K562 (cell line): ENCODE measurements at regions not wholly inside any gene's neighbourhood (a gene's known extent, or its start where the extent isn't known, plus 50 kb on each side); places are given as distances from the start of the nearest gene placed in this dataset.

Experiments
- ARID3B ChIP-seq: fragments of 250-450 bp; sonication (Bioruptor Pico); IDR thresholded peaks from 2 replicates; pipeline ENCODE4 v1.4.0; 2020; ENCODE audit warnings: borderline replicate concordance
- BRD9 ChIP-seq: fragments of 450-650 bp; IDR thresholded peaks from 2 replicates; pipeline ENCODE4 v1.6.1; 2018; ENCODE audit warnings: low read depth; ENCODE audit not compliant: partially characterized antibody
- DEAF1 ChIP-seq: fragments of 450-650 bp; formaldehyde crosslinking; IDR thresholded peaks from 2 replicates; pipeline ENCODE4 v1.4.0; 2020; ENCODE audit warnings: mild to moderate bottlenecking, moderate library complexity
- ETV6 ChIP-seq, 3 experiments: fragments of 150-350 bp in 1 of 3; sonication (generic) in 1 of 3; formaldehyde crosslinking in 1 of 3; IDR thresholded peaks; 2 replicates each; pipeline versions ENCODE4 v1.6.1 to v1.8.0; 2014 to 2022; ENCODE audit warnings: borderline replicate concordance in 2 of 3, low read depth in 2 of 3, antibody characterized with exemption in 1 of 3, low read length in 1 of 3, mild to moderate bottlenecking in 1 of 3, missing genetic modification reagents in 1 of 3
- FOSL1 ChIP-seq: fragments of 200-800 bp; sonication (Bioruptor generic); conservative IDR thresholded peaks from 2 replicates; pipeline ENCODE4 v1.6.1; 2016; ENCODE audit warnings: missing genetic modification characterization, missing compliant biosample characterization
- KDM1A ChIP-seq, 2 experiments: fragments of 450-650 bp; IDR thresholded peaks; 2 replicates each; pipeline ENCODE4 v1.6.1; 2016; ENCODE audit warnings: mild to moderate bottlenecking in 2 of 2
- KDM2B ChIP-seq: fragments of 250-450 bp; sonication (Bioruptor Pico); IDR thresholded peaks from 2 replicates; pipeline ENCODE4 v1.8.0; 2021; ENCODE audit warnings: mild to moderate bottlenecking, moderate library complexity
- MBD1 ChIP-seq: fragments of 250-450 bp; sonication (Bioruptor Pico); IDR thresholded peaks from 2 replicates; pipeline ENCODE4 v1.8.0; 2022; ENCODE audit warnings: inconsistent platforms
- MEIS2 ChIP-seq: fragments of 450-650 bp; IDR thresholded peaks from 2 replicates; pipeline ENCODE4 v1.6.1; 2014; ENCODE audit warnings: mild to moderate bottlenecking; ENCODE audit not compliant: partially characterized antibody
- RB1 ChIP-seq: fragments of 450-650 bp; IDR thresholded peaks from 2 replicates; pipeline ENCODE4 v1.6.1; 2017; ENCODE audit warnings: low read depth, mild to moderate bottlenecking
- SP1 ChIP-seq: sonication (generic); formaldehyde crosslinking; IDR thresholded peaks from 2 replicates; pipeline ENCODE4 v1.8.1; 2022; ENCODE audit warnings: mild to moderate bottlenecking, missing genetic modification reagents
- STAT5B ChIP-seq: fragments of 250-450 bp; sonication (Bioruptor Pico); IDR thresholded peaks from 2 replicates; pipeline ENCODE4 v1.8.0; 2021; ENCODE audit warnings: mild to moderate bottlenecking, inconsistent platforms
- TCF3 ChIP-seq: sonication (generic); formaldehyde crosslinking; IDR thresholded peaks from 2 replicates; pipeline ENCODE4 v1.4.0; 2020; ENCODE audit warnings: mild to moderate bottlenecking, missing genetic modification reagents
- ZNF140 ChIP-seq: fragments of 250-450 bp; sonication (Bioruptor Pico); IDR thresholded peaks from 2 replicates; pipeline ENCODE4 v1.8.0; 2021; ENCODE audit warnings: moderate library complexity, mild to moderate bottlenecking, inconsistent platforms
- ZNF444 ChIP-seq: fragments of 250-450 bp; sonication (Bioruptor Pico); IDR thresholded peaks from 2 replicates; pipeline ENCODE4 v1.4.0; 2020; ENCODE audit warnings: mild to moderate bottlenecking, moderate library complexity
- ZNF695 ChIP-seq: fragments of 450-650 bp; formaldehyde crosslinking; IDR thresholded peaks from 2 replicates; pipeline ENCODE4 v1.4.0; 2020; ENCODE audit warnings: mild to moderate bottlenecking, moderate library complexity
- TF ChIP-seq, protein P1 (sequence below): fragments of 200-800 bp; sonication (Bioruptor generic); IDR thresholded peaks from 2 replicates; pipeline ENCODE4 v1.6.1; 2017; ENCODE audit warnings: missing genetic modification characterization, missing compliant biosample characterization
- TF ChIP-seq, protein P2 (sequence below): fragments of 250-450 bp; sonication (Bioruptor Pico); IDR thresholded peaks from 2 replicates; pipeline ENCODE4 v1.4.0; 2020; ENCODE audit warnings: mild to moderate bottlenecking, moderate library complexity, borderline replicate concordance

DNA sequence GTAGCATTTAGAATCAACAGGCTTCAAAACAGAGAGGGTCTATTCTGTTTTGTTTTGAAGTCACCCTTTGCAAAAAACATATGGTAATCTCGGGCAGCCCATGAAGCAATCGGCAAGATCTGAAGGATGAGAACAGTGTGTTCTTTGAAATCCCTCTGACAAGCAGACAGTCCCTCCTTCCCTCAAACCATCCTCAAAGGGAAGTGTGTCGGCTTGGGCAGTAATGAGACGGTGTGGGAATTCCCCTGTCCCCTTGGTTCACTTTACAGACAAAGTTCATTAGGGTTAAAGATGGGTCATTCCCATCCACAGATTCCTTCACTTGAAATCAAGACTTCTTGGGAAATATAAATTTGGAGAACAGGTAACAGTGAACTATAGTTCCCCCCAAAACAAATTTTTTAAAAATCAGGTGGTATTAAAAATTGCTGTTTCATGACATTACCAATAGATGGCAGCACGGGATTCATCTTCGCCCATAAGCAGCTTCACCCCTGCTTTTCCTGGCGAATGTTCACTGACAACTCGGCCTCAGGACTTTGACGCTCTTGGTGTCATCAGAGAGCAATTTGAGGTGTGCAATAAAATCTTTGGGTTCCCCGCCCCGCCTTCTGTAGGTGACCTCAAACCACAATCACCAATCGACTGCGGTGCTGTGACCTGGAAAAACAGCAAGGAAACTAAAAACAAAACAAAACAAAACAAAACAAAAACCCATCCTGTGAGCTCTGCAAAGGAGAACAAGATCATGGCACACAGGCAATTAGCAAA, 159.3 kb upstream of the TNFAIP3 start (continued):
- TF ChIP-seq ARID3B (CRISPR knock-in tag) (no peak), MBD1 (no peak), ZNF140 (CRISPR knock-in tag) (no peak), BRD9 (peak; percentile 89), KDM2B (no peak), KDM1A (IDR thresholded peaks at IDR 0.05) (no peak), STAT5B (CRISPR knock-in tag) (no peak), ZNF695 (CRISPR knock-in tag) (no peak), ETV6 (IDR thresholded peaks at IDR 0.05; ENCODE audit: borderline replicate concordance in 1 of 2, low read depth in 2 of 2, low read length in 1 of 2) (no peak), ETV6 (CRISPR knock-in tag; IDR thresholded peaks at IDR 0.05; ENCODE audit: borderline replicate concordance) (no peak), TCF3 (CRISPR knock-in tag) (no peak), MEIS2 (peak; percentile 34), ZNF444 (CRISPR knock-in tag) (no peak), FOSL1 (tag) (0 out of 2 replicates have a peak, but pooled peaks have one; percentile 13), RB1 (peak; percentile 54; the same call in 1 of the 2 replicates), SP1 (CRISPR knock-in tag) (no peak), DEAF1 (peak; percentile 95)
- TF ChIP-seq, protein P1, sequence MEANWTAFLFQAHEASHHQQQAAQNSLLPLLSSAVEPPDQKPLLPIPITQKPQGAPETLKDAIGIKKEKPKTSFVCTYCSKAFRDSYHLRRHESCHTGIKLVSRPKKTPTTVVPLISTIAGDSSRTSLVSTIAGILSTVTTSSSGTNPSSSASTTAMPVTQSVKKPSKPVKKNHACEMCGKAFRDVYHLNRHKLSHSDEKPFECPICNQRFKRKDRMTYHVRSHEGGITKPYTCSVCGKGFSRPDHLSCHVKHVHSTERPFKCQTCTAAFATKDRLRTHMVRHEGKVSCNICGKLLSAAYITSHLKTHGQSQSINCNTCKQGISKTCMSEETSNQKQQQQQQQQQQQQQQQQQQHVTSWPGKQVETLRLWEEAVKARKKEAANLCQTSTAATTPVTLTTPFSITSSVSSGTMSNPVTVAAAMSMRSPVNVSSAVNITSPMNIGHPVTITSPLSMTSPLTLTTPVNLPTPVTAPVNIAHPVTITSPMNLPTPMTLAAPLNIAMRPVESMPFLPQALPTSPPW (CRISPR knock-in tag) = peak; percentile 47; the same call in 1 of the 2 replicates
- TF ChIP-seq, protein P2, sequence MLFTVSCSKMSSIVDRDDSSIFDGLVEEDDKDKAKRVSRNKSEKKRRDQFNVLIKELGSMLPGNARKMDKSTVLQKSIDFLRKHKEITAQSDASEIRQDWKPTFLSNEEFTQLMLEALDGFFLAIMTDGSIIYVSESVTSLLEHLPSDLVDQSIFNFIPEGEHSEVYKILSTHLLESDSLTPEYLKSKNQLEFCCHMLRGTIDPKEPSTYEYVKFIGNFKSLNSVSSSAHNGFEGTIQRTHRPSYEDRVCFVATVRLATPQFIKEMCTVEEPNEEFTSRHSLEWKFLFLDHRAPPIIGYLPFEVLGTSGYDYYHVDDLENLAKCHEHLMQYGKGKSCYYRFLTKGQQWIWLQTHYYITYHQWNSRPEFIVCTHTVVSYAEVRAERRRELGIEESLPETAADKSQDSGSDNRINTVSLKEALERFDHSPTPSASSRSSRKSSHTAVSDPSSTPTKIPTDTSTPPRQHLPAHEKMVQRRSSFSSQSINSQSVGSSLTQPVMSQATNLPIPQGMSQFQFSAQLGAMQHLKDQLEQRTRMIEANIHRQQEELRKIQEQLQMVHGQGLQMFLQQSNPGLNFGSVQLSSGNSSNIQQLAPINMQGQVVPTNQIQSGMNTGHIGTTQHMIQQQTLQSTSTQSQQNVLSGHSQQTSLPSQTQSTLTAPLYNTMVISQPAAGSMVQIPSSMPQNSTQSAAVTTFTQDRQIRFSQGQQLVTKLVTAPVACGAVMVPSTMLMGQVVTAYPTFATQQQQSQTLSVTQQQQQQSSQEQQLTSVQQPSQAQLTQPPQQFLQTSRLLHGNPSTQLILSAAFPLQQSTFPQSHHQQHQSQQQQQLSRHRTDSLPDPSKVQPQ (CRISPR knock-in tag) = no peak
